VCaP (cell line): ENCODE measurements at regions not wholly inside any gene's neighbourhood (a gene's known extent, or its start where the extent isn't known, plus 50 kb on each side); places are given as distances from the start of the nearest gene placed in this dataset.

Experiments used
- H3K27ac ChIP-seq: fragments of 450-650 bp; 2 replicates; pipeline ENCODE4 v1.5.1; 2017
- CTCF ChIP-seq: fragments of 450-650 bp; conservative IDR thresholded peaks from 2 replicates; pipeline ENCODE4 v1.5.1; 2017; ENCODE audit warnings: mild to moderate bottlenecking, moderate library complexity

- TF ChIP-seq CTCF = no peak
These were observed 578.1 kb upstream of the MIR17HG start for GRCh38 chr13:90769387-90769786.

GRCh38 chr13:90770334-90770733 lies 577.2 kb upstream of the MIR17HG start:
- no peak overlapping the region for H3K27ac ChIP-seq
- no peak for TF ChIP-seq CTCF

More at GRCh38 chr13:90769387-90769786, 578.1 kb upstream of the MIR17HG start:
- H3K27ac ChIP-seq = no peak overlapping the region

GRCh38 chr13:90773681-90774080 lies 573.8 kb upstream of the MIR17HG start:
- TF ChIP-seq CTCF = no peak

GRCh38 chr13:90776051-90776748 lies 571.3 kb upstream of the MIR17HG start:
- no peak overlapping the region for H3K27ac ChIP-seq
- TF ChIP-seq CTCF = no peak

More at GRCh38 chr13:90773681-90774080, 573.8 kb upstream of the MIR17HG start:
- no peak overlapping the region for H3K27ac ChIP-seq

GRCh38 chr13:90783273-90783672 lies 564.2 kb upstream of the MIR17HG start:
- TF ChIP-seq CTCF = no peak
- no peak overlapping the region for H3K27ac ChIP-seq

GRCh38 chr13:90787007-90787406 lies 560.5 kb upstream of the MIR17HG start:
- H3K27ac ChIP-seq = no peak overlapping the region
- TF ChIP-seq CTCF = no peak

GRCh38 chr13:90792335-90792734 lies 555.2 kb upstream of the MIR17HG start:
- H3K27ac ChIP-seq = no peak overlapping the region
- TF ChIP-seq CTCF = no peak
